Stimulated activated CD4-positive, alpha-beta T cell treated with anti-CD3 and anti-CD28 coated beads, TNF-alpha, amount 100 ng/mL, for 48 hours (primary cell): ENCODE measurements at regions not wholly inside any gene's neighbourhood (a gene's known extent, or its start where the extent isn't known, plus 50 kb on each side); places are given as distances from the start of the nearest gene placed in this dataset.
"Not testable (repeated sequence)": the region's sequence is repeated elsewhere in the genome, so short reads cannot be mapped to it uniquely, and the experiment has no call there.

Source experiments
- DNase-seq, 3 donors: peaks; one replicate each; pipeline ENCODE4 v3.0.0-alpha.2; 2020; ENCODE audit warnings: low read depth in 3 of 3

GRCh38 chr15:100767001-100767825 lies 112.4 kb upstream of the ALDH1A3 start:
- no peak for DNase-seq

DNA sequence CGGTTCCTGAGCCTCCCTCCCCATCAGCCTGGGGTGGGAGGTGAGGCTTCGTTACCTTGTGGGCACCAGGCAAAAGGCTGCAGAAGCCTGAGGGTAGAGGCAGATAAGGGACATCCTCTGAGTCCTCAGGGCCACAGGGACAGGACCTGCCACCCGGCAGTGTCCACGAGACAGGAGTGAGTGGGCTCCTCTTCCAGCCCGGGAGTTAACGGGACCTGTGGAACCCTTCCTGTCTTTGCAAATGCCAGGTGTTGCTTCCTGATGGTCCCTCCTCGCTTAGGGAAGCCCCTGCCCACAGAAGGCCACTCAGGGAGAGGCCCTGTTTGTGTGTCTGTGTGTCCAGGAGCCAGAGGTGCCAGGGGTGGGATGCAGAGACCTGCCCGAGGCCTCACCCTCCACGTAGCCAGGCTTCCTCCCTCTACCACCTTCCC lies 111.1 kb upstream of the ALDH1A3 start:
- no peak for DNase-seq

- no peak for DNase-seq
Measured at GRCh38 chr15:100769043-100769974, 110.3 kb upstream of the ALDH1A3 start.

GRCh38 chr15:100769975-100770340 lies 109.7 kb upstream of the ALDH1A3 start:
- DNase-seq: no peak

GRCh38 chr15:100770661-100771584 lies 108.7 kb upstream of the ALDH1A3 start:
- DNase-seq: no peak

GRCh38 chr15:100771746-100772145 lies 107.9 kb upstream of the ALDH1A3 start:
- no peak for DNase-seq

- DNase-seq: no peak
Measured at GRCh38 chr15:100772478-100772877, 107.2 kb upstream of the ALDH1A3 start.

DNA sequence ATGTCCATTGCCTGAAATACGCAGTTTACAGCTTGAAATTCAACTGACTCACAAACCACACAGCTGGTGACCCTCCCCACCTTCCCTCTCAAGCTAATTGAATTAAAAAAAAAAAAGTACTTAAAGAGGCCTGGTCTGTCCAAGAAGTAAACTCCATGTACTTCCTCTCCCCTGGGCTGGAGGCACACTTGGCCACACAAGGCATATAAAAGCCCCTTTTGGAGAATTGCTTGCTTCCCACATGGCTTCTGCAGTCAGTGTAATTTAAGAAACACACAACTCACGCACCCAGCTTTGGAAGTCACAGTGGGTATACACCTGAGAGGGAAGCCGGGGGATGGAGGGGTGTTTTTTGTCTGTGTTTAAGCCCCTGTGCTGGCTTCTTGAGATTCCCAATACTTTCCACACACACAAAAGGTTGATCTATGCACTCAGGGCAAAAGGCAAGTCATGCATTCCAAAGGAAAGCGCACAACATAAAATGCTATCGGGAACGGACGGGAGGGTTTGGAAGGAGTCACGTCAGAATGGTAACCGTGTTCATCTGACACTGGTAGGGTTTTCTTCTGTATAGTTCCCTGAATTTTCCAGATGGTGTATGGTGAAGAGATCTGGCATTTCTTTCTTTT lies 106.6 kb upstream of the ALDH1A3 start:
- no peak for DNase-seq

DNA sequence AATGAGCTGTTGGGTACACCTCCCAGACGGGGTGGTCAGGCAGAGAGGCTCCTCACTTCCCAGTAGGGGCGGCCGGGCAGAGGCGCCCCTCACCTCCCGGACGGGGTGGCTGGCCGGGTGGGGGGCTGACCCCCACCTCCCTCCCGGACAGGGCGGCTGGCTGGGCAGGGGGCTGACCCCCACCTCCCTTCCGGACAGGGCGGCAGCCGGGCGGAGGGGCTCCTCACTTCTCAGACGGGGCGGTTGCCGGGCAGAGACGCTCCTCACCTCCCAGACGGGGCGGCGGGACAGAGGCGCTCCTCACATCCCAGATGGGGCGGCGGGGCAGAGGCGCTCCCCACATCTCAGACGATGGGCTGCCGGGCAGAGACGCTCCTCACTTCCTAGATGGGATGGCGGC lies 105.6 kb upstream of the ALDH1A3 start:
- DNase-seq: not testable (repeated sequence)

DNA sequence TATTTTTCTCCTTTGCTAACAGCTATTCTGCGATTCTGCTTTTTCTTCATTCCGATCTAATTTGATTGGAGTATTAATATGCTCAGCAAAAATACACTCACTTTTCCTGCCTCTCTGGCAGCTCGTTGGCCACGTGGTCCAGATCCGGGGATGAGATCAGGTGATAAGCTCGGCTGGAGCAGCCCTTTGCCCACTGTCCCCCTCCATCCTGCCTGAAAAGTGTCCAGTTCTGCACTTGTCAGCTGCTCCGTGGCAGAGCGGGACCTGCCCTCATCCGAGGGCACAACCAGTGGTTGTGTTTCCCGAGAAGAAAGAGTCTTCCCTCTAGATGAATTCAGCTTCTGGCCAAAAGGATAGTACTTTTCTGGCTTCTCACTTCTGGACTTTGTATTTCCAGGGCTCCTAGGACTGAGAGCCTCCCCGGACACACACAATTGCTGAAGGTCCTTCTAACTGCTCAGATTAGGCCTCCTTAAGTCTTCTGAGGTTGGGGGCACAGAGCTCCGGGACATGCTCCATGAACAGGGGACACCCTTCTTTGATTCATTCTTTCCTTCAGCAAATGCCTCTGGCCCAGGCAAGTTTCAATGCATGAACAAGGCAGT lies 103.9 kb upstream of the ALDH1A3 start:
- no peak for DNase-seq

- no peak for DNase-seq
Measured at GRCh38 chr15:100777821-100778220, 101.8 kb upstream of the ALDH1A3 start.

GRCh38 chr15:100778831-100779288 lies 100.8 kb upstream of the ALDH1A3 start:
- no peak for DNase-seq

GRCh38 chr15:100779331-100780207 lies 100.1 kb upstream of the ALDH1A3 start:
- DNase-seq: no peak

- DNase-seq: no peak
Measured at GRCh38 chr15:100780208-100780800, 99.3 kb upstream of the ALDH1A3 start.

- no peak for DNase-seq
Measured at GRCh38 chr15:100781061-100781960, 98.3 kb upstream of the ALDH1A3 start.

GRCh38 chr15:100781961-100782530 lies 97.6 kb upstream of the ALDH1A3 start:
- no peak for DNase-seq

GRCh38 chr15:100783291-100783690 lies 96.3 kb upstream of the ALDH1A3 start:
- DNase-seq: no peak
